ENCODE measurements at regions not wholly inside any gene's neighbourhood (a gene's known extent, or its start where the extent isn't known, plus 50 kb on each side); places are given as distances from the start of the nearest gene placed in this dataset.
"Not testable (repeated sequence)": the region's sequence is repeated elsewhere in the genome, so short reads cannot be mapped to it uniquely, and the experiment has no call there.

GRCh38 chr3:22401499-22401898 is 650.5 kb upstream of the ZNF385D start:
- DNase-seq: no peak

GRCh38 chr3:22414239-22414638 is 663.2 kb upstream of the ZNF385D start:
- no peak for DNase-seq

GRCh38 chr3:22416838-22417446 is 665.9 kb upstream of the ZNF385D start:
- DNase-seq: not testable (repeated sequence)

- no peak for DNase-seq
Observed at GRCh38 chr3:22419261-22419660, 668.3 kb upstream of the ZNF385D start.

- DNase-seq: no peak
Observed at GRCh38 chr3:22421589-22421988, 670.6 kb upstream of the ZNF385D start.

- no peak for DNase-seq
Observed at GRCh38 chr3:22431334-22431733, 680.3 kb upstream of the ZNF385D start.

- DNase-seq: no peak
Observed at GRCh38 chr3:22439626-22440025, 688.6 kb upstream of the ZNF385D start.

- no peak for DNase-seq
Observed at GRCh38 chr3:22441711-22442110, 690.7 kb upstream of the ZNF385D start.

- no peak for DNase-seq
Observed at GRCh38 chr3:22443571-22444233, 692.7 kb upstream of the ZNF385D start.

- not testable (repeated sequence) for DNase-seq
Observed at GRCh38 chr3:22445336-22445735, 694.3 kb upstream of the ZNF385D start.

GRCh38 chr3:22450786-22451400 is 699.9 kb upstream of the ZNF385D start:
- peak; percentile 18 for DNase-seq

GRCh38 chr3:22451501-22451900 is 700.5 kb upstream of the ZNF385D start:
- no peak for DNase-seq

GRCh38 chr3:22453906-22454535 is 703.0 kb upstream of the ZNF385D start:
- no peak for DNase-seq

GRCh38 chr3:22469995-22470394 is 719.0 kb upstream of the ZNF385D start:
- no peak for DNase-seq

GRCh38 chr3:22471557-22471956 is 720.5 kb upstream of the ZNF385D start:
- DNase-seq: no peak

GRCh38 chr3:22474706-22475445 is 723.9 kb upstream of the ZNF385D start:
- DNase-seq: peak; percentile 17

GRCh38 chr3:22475665-22476240 is 724.7 kb upstream of the ZNF385D start:
- no peak for DNase-seq

- no peak for DNase-seq
Observed at GRCh38 chr3:22476976-22477375, 726.0 kb upstream of the ZNF385D start.

GRCh38 chr3:22485954-22486353 is 717.2 kb upstream of the UBE2E2 start:
- DNase-seq: no peak

GRCh38 chr3:22490747-22491146 is 712.4 kb upstream of the UBE2E2 start:
- no peak for DNase-seq

GRCh38 chr3:22491344-22491743 is 711.8 kb upstream of the UBE2E2 start:
- no peak for DNase-seq

- DNase-seq: no peak
Observed at GRCh38 chr3:22492342-22492741, 710.8 kb upstream of the UBE2E2 start.

- no peak for DNase-seq
Observed at GRCh38 chr3:22495241-22495640, 707.9 kb upstream of the UBE2E2 start.

Data from femur (tissue), 1 donor.